ENCODE measurements at regions not wholly inside any gene's neighbourhood (a gene's known extent, or its start where the extent isn't known, plus 50 kb on each side); places are given as distances from the start of the nearest gene placed in this dataset.

DNA sequence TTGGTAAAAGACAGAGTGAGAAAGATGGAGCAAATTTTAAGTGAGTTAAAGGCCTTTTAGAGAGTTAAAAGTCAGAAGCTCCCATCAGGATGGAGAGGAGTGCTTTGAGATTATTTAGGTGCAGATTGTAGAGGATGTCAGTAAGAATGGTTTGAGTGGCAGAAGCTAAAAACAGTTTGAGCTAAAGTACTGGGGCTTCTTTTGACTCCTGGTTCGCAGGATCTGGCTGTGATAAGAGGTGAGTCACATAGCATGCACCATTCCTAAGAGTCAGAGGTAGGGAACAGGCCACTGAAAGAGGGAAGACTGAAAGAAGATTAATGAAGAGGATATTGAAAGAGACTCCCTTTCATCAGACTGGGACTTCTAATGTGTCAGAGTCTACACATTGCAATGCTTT, 1047.9 kb upstream of the MAP3K7 start:
- DNase-seq (ENCODE audit: low spot score): no peak

- no peak for DNase-seq (ENCODE audit: low spot score)
Observed at GRCh38 chr6:91633374-91634111, 1046.7 kb upstream of the MAP3K7 start.

GRCh38 chr6:91632308-91632707, 1045.4 kb upstream of the MAP3K7 start:
- no peak for DNase-seq (ENCODE audit: low spot score)

GRCh38 chr6:91631227-91631626, 1044.4 kb upstream of the MAP3K7 start:
- no peak for DNase-seq (ENCODE audit: low spot score)

- DNase-seq (ENCODE audit: low spot score): no peak
Observed at GRCh38 chr6:91626911-91627310, 1040.0 kb upstream of the MAP3K7 start.

GRCh38 chr6:91613481-91613880, 1026.6 kb upstream of the MAP3K7 start:
- no peak for DNase-seq (ENCODE audit: low spot score)

GRCh38 chr6:91611190-91611589, 1024.3 kb upstream of the MAP3K7 start:
- no peak for DNase-seq (ENCODE audit: low spot score)

DNA sequence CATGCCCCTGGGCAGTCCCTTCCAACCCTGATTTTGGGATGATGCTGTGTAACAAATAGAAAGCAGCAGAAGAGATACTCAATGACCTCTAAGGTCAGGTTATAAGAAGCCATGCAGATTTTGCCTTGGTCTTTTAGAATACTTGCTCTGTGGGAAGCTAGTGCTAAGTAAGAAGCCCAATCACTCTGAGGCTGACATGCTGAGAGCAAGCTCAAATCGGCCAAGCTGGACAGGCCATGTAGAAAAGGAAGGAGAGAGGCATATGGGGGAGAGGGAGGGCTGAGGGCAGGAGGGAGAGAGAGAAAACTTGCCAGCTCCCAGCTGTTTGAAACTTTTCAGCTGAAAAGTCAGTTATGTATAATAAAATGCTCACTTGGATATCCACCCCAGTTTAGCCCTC, 1021.6 kb upstream of the MAP3K7 start:
- DNase-seq (ENCODE audit: low spot score): no peak

GRCh38 chr6:91606148-91606901, 1019.5 kb upstream of the MAP3K7 start:
- DNase-seq (ENCODE audit: low spot score): no peak

DNA sequence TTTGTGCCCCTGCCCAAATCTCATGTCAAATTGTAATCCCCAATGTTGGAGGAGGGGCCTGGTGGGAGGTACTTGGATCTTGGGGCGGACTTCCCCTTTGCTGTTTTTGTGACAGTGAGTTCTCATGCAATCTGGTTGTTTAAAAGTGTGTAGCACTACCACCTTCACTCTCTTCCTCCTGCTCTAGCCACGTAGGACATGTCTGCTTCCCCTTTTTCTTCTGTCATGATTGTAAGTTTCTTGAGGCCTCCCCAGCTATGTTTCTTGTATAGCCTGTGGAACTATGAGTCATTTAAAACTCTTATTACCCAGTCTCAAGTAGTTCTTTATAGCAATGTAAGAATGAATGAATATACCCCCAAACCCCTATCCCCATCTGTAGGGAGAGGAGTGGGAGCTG, 1013.7 kb upstream of the MAP3K7 start:
- no peak for DNase-seq (ENCODE audit: low spot score)

DNA sequence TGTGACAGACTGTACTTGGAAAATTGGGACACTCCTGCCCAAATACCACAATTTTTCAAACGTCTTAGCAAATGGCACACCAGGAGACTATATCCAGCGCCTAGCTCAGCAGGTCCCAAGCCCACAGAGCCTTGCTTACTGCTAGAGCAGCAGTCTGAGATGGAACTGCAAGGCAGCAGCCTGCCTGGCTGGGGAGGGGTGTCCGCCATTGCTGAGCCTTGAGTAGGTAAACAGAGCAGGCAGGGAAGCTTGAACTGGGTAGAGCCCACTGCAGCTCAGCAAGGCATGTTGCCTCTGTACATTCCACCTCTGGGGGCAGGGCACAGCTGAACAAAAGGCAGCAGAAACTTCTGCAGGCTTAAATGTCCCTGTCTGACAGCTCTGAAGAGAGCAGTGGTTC, 1003.3 kb upstream of the MAP3K7 start:
- DNase-seq (ENCODE audit: low spot score): no peak

DNA sequence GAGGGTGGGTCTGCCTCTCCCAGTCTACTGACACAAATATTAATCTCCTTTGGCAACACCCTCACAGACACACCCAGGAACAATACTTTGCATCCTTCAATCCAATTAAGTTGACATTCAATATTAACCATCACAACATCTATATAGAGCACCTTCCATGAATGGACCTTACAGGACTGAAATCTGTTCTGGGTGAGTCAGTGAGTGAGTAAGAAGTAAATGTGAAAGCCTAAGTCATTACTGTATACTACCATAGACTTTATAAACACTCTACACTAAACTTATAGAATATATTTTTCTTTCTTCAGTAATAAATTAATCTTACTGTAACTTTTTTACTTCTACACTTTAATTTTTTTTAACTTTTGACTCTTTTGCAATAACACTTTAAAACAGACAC, 993.8 kb upstream of the MAP3K7 start:
- DNase-seq (ENCODE audit: low spot score): no peak

DNA sequence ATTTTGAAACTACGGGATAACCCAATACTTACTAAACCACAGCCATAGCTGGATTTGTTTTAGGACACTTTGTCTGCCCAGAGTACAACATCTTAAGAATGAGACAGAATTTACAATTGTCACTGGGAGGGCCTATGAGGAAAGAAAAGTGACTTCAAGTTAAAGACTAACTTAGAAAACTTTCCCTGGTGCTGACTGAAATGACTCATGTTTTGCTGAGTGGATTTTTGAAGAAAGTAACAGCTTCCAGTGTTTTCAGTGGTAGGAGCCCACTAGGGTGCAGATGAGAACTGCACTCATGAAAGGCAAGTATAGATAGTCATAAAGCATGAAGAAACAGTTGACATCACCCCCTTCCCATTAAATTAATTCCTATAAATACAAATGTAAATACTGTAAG, 988.2 kb upstream of the MAP3K7 start:
- no peak for DNase-seq (ENCODE audit: low spot score)

DNA sequence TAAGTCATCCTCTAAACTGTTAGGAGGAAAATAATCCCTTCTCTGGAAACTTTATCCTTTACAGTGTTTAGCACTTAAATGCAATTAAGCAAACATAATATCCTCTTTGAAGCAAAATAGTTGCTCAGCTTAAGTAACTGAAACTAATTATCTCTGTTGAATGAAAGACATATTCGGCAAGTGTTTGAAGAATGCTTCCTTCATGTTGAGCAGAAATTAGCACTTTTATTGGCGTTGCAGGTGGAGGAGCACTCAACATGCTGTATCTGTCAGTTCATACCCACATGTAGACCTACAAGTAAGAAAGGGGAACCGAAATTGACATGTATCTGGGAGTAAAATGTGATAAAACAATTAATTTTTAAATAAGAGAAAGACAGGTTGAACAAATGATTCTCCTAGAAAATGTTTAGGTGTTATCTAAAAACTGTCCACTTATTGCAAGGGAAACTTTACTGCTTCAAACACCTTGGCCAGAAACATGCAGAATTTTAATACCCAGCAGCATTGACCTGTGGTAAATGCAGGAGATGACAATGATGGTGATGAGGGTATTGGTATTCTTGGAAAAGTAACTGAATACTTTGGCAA, 987.0 kb upstream of the MAP3K7 start:
- DNase-seq (ENCODE audit: low spot score): no peak

GRCh38 chr6:91572878-91573277, 986.0 kb upstream of the MAP3K7 start:
- DNase-seq (ENCODE audit: low spot score): no peak

- no peak for DNase-seq (ENCODE audit: low spot score)
Observed at GRCh38 chr6:91569071-91569470, 982.2 kb upstream of the MAP3K7 start.

- no peak for DNase-seq (ENCODE audit: low spot score)
Observed at GRCh38 chr6:91566467-91566866, 979.6 kb upstream of the MAP3K7 start.

DNA sequence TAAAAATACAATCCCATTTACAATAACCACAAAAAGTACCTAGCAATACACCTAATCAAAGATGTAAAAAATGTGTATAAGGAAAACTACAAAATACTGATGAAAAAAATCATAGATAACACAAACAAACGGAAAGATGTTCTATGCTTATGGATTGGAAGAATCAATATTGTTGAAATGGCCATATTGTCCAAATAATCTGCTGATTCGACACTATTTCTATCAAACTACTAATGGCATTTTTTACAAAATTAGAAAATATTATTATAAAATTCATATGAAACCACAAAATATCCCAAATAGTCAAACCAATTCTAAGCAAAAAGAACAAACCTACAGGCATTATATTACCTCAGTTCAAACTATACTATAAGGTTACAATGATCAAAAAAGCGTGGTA, 978.3 kb upstream of the MAP3K7 start:
- DNase-seq (ENCODE audit: low spot score): no peak

- no peak for DNase-seq (ENCODE audit: low spot score)
Observed at GRCh38 chr6:91562955-91563354, 976.1 kb upstream of the MAP3K7 start.

DNA sequence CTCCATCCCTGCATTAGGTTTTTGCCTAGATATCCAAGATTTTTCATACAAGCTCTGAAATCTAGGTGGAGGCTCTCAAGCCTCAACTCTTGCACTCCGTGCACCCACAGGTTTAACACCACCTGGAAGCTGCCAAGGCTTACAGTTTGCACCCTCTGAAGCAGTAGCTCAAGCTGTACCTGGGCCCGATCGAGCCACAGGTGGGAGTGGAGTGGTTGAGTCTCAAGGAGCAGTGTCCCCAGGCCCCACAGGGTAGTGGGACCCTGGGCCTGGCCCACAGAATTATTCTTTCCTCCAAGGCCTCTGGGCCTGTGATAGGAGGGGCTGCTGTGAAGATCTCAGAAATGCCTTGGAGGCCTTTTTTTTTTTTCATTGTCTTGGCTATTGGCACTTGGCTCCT, 973.5 kb upstream of the MAP3K7 start:
- DNase-seq (ENCODE audit: low spot score): no peak

DNA sequence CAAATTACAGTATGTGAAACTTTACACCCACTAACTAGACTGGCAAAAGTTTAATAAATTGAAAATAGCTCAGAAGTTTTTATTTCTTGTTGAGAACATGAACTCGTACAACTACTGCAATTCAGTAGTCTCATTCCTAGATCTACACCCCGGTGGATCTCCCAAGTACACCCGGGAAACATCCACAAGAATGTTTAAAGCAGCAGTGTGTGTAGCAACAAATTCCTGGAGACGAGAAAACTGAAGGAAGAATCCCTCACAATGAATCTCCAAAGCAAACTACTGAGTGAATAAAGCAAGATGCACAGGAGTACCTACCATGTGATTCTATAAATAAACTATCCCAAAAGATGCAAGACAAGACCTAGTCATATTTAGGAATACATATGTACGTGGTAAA, 954.0 kb upstream of the MAP3K7 start:
- no peak for DNase-seq (ENCODE audit: low spot score)

GRCh38 chr6:91539456-91539855, 952.6 kb upstream of the MAP3K7 start:
- DNase-seq (ENCODE audit: low spot score): no peak

DNA sequence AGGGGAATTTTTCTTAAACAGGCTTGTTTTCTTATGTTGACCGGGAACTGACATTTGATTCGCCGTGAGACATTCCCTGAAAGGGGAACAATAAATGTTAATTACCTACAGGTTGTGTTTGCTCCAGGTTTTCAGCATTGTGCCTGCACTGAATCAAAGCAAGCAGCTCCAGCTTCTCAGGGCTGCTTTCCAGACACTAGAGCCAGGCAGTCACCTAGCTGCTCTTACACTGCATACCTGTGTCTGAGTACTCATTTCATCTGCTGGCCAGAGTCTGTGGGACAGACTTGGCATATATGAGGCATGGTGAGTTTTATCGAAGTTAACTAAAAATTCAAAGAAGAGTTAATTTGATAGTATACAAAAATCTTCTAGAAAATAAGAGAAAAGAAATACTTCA, 951.8 kb upstream of the MAP3K7 start:
- no peak for DNase-seq (ENCODE audit: low spot score)

Data from globus pallidus (tissue), 1 donor.